Epithelial cell of proximal tubule (primary cell): ENCODE measurements at regions not wholly inside any gene's neighbourhood (a gene's known extent, or its start where the extent isn't known, plus 50 kb on each side); places are given as distances from the start of the nearest gene placed in this dataset.

Source experiments
- DNase-seq: peaks from one replicate; pipeline ENCODE4 v3.0.0-alpha.2; 2011; ENCODE audit warnings: low read depth
- H3K4me3 ChIP-seq: 2 replicates; pipeline ENCODE4 v1.5.1; 2011; ENCODE audit warnings: low read depth, mild to moderate bottlenecking, low read length
- CTCF ChIP-seq: conservative IDR thresholded peaks from 2 replicates; pipeline ENCODE4 v1.5.1; 2012; ENCODE audit warnings: low read depth, mild to moderate bottlenecking, low read length

DNA sequence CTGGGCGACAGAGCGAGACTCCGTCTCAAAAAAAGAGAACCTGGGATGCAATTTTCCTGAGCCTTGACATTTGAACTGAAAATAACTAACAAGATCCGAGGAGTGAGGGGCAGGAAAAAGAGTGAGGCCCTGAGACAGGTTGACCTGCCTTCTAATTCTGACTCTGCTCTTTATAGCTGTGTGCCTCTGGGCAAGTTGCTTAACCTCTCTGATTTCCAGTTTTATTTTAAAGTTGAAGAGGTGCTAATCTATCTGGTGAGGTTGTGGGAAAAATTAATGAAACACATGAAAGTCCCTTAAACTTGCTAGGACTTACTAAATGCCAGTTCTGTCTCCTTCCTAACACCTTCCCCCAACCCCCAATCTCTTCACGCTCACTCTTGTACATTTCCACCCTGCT lies 108.4 kb upstream of the MGAT5 start:
- TF ChIP-seq CTCF = no peak
- no peak overlapping the region for H3K4me3 ChIP-seq
- no peak for DNase-seq

DNA sequence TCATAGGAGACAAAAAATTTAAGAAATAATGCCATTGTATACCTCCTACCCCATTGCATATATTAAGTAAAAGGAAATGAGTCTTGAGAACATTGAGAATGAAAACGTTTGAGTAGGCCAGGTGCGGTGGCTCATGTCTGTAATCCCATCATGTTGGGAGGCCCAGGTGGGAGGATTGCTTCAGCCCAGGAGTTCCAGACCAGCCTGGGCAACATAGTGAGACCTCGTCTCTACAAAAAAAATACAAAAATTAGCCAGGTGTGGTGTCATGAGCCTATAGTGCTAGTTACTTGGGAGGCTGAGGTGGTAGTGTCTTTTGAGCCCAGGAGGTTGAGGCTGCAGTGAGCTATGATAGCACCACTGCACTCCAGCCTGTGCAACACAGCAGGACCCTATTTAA lies 107.7 kb upstream of the MGAT5 start:
- no peak for DNase-seq
- TF ChIP-seq CTCF = no peak

DNA sequence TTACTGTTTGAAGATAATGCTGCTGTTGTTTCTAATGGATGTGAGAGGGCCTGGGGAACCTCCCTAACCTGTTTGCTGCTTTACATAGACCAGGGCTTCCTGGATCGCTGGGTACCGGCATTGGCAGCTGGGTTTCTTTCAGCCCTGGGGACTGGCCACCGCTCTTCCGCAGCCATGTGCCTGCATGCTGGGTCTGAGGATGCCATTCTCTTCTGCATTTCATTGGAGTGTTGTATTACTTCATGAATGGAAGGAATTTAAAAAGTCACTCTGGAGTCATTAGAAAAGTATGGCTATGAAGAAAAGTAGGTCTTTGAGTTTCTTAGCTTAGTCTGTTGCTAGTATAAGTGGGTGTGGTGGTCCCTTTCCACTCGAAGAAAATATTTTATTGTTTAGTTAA lies 107.3 kb upstream of the MGAT5 start:
- no peak for DNase-seq
- no peak for TF ChIP-seq CTCF
- H3K4me3 ChIP-seq = no peak overlapping the region

More for the DNA sequence above, 107.7 kb upstream of the MGAT5 start:
- H3K4me3 ChIP-seq = no peak overlapping the region

DNA sequence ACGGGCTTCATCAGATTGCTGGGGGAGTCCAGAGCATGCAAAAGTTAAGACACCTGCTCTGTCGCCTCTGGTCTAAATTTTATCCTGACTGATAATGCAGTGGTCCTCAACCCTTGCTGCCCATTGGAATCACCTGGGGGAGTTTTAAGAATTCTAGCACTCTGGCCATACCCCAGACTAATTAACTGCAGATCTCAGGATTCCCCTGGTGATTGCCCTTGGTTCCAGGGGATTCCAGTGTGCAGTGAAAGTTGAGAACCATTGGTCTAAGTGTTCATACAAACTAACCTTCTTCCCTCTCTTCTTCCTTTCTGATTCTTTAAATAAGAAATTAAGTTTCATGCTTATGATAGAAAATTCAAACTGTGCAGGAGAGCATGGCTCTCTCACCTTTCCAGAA lies 105.7 kb upstream of the MGAT5 start:
- no peak for TF ChIP-seq CTCF
- DNase-seq = no peak
- no peak overlapping the region for H3K4me3 ChIP-seq

DNA sequence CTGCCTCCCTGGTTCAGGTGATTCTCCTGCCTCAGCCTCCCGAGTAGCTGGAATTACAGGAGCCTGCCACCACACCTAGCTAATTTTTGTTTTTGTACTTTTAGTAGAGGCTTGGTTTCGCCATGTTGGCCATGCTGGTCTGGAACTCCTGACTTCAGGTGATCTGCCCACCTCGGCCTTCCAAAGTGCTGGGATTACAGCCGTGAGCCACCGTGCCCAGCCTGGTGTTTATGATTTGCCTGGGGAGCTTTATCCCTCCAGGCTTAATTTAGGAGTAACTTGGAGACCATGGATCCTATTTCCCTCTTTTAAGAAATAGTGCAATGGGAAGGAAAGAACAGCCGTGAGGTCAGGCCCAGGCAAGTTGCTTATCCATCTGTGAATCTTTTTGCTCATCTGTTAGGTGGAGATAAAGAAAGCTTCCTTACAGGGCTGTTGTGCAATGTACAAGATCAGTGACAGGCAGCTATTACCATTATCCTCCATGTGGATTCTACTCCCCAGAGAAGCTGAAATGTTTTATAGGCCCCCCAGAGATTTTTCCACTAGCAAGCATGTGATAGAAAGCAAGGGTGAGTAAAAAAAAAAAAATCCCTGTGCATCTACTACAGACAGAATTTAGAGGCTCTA lies 104.9 kb upstream of the MGAT5 start:
- TF ChIP-seq CTCF = no peak
- DNase-seq = no peak

DNA sequence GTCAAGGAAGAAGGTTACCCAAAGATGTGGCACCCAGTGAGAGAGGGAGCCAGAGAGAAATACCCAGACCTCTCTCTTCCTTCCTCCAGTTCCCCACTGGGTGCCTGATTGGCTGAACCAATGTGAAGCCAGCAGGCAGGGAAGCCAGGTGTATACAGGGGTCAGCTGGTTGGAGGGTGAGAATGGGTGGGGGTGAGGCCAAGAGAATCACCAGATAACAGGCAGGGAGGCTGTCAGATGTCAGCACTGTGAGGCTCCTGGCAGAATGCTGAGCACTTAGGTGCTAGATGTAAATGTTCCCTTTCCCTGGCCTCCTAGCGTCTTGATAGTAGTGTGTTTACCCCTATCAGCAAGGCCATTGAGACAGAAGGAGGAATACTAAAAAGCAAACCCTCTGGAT lies 104.0 kb upstream of the MGAT5 start:
- no peak for TF ChIP-seq CTCF
- no peak for DNase-seq
- no peak overlapping the region for H3K4me3 ChIP-seq

More for the DNA sequence above, 104.9 kb upstream of the MGAT5 start:
- no peak overlapping the region for H3K4me3 ChIP-seq

DNA sequence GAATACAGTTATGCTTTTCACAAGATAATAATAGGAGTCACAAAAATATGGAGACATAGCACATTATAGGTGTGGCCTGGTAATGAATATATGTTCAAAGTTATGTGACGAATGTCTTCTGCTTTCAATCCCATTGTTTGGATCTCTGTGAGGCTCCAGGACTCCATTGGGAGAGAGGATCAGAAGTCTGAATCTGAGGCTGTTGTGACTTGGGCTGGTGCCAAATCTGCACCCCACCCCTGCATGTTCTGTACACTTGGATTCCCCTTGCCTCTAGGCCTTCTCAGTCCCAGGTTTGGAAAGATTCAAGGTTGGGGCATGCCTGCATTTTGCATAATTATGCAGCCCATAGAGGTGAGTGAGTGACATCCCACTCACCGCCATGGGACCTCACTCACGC lies 103.1 kb upstream of the MGAT5 start:
- no peak overlapping the region for H3K4me3 ChIP-seq
- TF ChIP-seq CTCF = no peak
- no peak for DNase-seq
